Epidermal melanocyte (primary cell): ENCODE measurements at regions not wholly inside any gene's neighbourhood (a gene's known extent, or its start where the extent isn't known, plus 50 kb on each side); places are given as distances from the start of the nearest gene placed in this dataset.

ENCODE experiments used
- DNase-seq: peaks from one replicate; pipeline ENCODE4 v3.0.0; 2011; ENCODE audit warnings: low spot score; ENCODE audit not compliant: insufficient read length

DNA sequence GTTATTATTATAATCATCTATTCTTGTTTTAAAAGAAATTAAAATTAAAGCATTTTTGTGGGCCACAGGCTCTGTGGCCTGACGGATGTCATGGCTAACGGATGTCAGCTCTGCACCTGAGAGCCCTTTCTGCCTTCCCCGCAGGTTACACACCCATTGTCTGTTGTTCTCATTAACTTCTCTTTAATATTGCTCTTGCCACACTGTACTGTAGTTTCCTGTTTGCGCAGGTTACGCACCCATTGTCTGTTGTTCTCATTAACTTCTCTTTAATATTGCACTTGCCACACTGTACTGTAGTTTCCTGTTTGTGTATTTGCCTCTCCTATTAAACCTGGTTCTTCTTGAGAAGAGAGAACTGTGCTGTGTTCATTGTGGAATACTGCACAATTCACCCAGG, 294.4 kb upstream of the PLXNA2 start:
- no peak for DNase-seq

DNA sequence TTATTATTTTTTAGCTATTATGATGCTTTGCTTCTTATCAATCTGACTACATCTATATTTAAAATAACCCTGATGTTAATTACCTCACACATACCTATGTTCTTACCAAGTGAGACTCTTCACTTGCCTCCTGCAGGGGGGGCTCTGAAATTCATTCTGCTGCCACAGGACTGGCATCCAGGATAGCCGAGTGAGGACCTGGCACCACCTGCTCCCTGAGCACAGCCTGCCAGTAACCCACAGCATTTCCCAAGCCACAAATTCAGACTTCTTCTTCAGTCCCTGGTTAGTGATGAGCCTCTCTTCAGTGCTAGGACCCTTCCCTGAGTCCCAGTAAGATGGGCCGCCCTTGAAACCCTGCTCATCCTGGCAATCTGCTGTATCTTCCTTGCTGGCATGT, 296.5 kb upstream of the PLXNA2 start:
- no peak for DNase-seq

DNA sequence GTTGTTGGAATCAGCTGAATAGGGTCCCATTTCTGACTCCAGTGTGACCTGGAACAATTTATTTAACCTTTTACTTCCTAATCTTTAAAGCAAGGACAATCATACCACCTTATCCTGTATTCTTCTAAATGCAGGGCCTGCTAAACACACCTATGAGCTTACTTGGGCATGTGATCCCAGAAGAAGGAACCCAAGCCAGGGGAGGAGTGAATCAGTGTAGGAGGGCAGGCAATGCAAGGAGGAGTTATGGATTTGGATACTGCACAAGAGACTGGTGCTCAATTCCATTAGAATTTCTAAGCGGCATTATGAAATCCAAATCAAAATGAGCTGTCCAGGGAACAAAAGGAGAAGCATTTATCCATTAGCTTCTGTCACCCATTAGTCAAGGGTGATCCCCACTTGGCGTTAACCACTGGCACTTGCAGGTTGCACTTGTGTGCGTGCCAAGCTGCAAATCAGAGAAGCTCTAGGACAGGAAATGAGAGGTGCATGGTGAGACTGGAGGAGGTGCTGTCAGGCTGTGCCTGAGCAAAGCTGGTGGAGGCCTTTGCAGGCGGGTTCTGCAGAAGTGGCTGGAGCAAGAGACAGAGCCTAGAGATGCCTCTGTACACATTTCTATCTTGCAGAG, 297.2 kb upstream of the PLXNA2 start:
- DNase-seq, result no peak

DNA sequence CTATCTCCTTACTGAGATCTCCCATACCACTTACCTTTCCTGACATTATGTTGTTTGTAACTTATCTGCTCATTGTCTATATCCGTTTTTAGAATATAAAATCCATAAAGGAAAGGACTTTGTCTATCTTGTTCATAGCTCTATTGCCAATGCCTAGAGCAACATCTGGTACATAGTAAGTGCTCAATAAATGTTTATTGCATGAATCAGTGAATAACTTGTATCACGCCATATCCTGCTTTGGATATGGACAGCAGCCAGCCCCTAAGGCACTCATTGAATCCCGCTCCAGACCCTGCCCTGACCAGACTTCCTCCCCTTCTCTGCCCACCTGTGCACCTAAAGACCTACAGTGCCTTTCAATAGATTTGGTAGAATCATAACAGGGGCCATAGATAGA, 298.1 kb upstream of the PLXNA2 start:
- no peak for DNase-seq

DNA sequence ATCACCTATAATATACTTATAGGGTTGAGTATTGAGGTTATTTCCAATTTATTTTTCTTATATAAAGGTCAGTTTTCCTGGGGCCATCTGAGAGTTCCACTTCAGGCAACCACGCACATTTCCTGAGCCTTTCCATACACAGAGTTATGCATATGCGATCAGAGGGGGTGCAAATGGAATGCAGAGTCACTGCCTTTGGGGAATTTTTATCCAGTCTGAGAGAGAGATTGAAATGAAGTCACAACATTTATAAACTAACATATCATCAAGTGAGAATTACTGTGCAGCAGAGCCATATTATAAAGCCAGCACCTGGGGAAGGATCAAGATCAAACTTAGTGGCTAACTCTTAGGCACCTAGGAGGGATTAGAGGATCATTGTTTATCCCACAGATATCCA, 299.9 kb upstream of the PLXNA2 start:
- DNase-seq, result no peak

DNA sequence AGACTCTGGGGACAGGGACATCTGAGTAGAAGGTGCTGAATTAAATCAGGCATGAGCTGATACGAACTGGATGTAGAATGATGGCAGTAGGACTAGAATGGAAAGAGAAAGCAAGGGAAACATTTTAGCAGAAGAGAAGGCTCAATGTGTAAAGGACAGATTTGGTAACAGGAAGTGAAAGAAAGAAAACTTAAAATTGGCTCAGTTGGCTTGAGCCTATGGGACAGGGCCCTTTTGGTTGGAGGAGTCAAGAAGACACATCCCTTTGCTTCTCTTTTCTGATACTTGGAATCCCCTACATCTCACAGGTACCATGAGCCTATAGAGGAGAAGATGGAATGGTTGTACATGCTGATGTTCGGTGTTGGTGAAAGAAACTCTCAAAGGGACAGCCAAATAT, 300.6 kb upstream of the PLXNA2 start:
- DNase-seq, result no peak

DNA sequence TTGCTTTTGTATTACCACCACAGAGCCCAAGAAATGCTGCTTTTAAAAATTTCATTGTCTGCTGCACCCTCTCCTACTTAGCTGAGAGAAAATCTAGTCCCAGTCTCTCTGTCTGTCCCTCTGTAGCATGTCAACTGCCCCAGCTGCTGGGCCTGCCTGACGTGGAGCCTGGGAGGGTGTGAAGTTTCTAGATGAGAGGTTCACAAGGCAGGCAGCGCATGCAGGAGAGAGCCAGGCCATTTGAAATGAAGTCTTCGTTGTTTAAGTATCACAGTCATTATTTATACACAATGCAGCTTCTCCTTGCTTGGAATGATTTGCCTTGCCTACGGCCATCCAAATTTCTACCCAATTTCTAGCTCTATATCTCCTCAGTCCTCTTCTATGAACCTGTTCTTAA, 306.8 kb upstream of the PLXNA2 start:
- no peak for DNase-seq

DNA sequence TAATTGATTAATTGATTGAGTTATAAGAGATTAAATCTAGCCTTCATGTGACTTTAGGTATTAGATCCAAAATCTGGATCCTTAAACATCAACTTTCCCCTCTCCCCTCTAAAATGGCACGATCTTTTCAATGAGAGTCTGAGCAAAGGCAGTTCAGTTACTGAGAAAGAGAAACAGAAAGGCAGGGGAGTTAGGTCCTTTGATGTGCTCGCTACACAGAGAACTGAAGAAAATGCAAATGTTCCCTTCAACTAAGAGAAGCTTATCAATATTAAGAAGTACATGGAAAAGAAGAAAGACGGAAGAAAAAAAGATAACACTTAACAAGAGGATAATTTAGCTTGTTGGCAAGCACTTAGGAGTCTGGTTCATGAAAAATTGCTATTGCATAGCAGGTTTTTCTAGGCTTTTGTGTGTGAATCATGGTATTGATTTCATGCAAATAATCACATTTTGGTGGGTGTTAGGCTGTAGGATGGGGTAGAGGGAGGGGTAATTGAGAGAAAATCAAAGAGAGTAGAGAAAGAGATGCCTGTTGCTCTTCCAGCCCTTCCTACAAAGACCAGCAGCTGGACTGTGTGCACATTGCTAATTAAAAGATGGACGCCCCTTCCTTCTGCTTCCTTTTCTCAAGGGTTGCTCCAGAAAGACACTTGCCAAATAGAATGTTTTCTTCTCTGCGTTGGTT, 307.6 kb upstream of the PLXNA2 start:
- no peak for DNase-seq

DNA sequence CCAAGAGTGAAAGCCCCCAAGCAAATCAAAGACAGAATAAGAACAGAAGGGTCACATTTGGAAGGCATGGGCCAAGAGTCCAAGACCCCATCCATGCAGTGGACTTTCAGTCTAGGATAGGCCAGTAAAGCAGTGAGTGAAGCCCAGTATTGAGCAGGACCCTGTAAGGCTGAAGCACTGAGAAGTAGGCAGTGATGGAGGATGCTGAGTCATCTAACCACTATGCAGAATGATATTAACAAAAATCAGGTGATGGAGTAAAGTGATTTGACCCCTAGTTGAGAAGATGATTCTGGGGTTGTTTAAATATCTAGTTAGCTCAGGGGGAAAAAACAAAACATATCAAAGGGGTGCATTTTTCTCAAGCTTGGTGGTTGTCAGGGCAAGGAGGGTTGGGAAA, 308.7 kb upstream of the PLXNA2 start:
- DNase-seq, result no peak

DNA sequence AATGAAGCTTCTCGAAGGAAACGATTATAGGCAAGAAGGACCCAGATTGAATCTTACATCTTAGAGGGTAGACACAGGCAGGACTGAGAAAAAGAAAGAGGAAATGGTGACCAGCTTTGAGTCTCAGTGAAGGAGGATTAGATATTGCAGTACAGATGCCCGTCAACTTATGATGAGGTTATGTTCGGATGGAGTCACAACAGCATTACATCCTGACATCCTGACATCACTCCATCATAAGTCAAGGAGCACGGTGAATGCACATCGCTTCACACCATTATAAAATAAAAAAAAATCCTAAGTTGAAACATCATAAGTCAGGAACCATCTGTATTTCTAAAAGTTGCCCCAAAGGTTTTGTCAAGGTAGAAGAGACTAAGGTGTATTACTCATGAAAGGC, 312.3 kb upstream of the PLXNA2 start:
- no peak for DNase-seq

DNA sequence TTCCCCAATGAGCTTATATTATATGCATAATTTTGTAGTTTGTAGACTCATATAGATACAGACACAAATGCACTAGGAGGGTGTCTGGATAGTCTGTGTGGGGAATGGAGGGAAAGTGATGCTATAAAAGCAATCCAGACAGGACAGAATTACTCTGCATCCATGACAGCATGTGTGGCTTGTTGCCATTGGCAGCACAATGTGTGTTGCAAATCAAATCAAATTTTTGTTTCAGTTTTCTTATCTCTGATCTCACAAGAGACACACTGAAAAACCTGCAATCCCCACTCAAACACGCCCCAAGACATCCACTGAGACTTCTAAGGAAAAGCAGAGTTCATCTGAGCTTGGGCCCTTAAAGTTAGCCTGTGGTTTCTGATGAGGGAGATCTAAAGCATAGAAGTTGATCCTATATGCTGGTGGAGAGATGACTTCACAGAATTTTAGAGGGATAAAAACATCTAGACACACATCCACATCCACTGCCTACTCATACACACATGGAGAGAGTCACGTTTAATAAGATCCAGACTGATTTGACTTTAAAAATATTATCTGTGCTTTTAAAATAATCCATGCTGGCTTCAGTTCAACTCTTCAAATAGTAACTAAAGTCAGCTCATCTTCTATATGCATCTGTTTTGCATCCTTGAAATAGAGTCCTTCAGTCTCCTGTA, 313.0 kb upstream of the PLXNA2 start:
- DNase-seq, result no peak

DNA sequence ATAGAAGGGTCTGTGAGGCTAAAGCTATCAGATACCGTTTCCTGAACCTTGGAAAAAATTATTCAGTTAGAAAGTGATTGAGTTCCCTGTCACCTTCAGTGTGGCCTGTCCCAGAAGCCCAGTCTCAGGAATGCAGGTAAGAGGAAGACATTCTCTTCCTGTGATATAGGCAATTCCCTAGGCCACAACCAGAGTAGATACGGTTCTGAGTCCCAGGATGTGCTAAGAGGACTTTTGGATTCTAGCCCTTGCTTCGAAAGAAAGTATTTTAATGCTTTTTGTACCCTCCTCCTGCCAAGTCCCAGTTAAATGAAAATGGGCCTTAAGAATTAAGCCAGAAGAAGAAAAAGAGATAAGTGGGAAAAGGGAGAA, 313.5 kb upstream of the PLXNA2 start:
- DNase-seq, result no peak

DNA sequence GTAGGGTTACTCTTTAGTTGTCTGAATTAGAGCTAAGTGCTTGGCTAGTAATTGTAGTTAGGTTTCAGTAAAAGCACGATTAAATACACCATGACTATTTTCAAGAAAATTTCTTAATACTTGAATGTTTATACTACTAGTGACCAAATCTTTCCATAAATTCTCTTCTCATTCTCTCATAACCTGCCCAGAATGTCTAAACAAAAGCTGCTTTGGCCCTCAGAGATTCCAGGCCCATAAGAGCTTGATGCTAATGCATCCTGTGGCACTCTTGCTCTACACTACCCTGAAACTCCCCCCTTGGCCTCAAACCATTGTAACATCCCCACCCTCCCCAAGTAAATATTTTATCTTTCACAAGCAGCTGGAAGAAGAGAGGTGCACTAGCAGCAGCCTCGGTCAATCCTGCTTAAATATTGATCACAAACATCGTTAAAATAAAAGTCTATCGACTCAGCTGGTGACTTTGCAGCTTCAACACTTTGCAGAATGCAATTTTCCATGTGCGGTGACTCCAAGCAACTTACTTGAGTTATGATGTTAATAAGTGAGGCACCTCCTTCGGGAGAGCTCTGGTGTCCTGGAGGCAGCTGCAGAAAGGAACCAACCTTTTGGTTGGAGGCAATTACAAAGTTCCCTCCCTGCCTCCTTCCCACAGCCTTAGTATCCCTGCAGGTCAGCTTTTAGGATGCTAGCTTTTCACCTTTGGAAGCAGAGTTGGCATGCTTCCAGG, 315.6 kb upstream of the PLXNA2 start:
- DNase-seq, result no peak

DNA sequence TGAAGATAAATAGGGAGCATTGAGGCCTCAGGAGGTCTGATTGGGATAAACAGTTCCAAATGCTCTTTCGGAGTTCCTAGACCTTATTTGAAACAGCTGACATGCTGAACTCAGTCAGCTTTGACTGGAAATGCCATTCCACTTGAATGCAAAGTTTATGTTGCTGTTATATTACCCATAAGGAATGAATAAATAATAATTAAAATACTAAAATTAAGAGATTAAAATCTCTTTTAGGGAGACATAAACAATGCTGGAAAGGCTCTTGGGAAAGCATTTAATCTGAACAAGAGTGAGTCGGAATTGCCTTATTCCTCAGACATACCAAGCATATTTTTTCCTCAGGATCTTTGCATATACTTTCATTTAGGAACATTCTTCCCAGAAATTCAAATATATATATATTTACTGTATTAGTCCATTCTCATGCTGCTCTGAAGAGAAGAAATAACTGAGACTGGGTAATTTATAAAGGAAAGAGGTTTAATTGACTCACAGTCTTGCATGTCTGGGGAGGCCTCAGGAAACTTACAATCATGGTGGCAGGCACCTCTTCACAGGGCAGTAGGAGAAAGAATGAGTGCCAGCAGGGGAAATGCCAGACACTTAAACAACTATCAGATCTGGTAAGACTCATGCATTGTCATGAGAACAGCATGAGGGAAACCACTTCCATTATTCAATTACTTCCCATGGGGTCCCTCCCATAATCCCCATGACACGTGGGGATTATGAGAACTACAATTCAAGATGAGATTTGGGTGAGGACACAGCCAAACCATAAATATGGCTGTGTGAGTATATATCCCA, 318.2 kb upstream of the PLXNA2 start:
- peak; percentile 25 for DNase-seq

DNA sequence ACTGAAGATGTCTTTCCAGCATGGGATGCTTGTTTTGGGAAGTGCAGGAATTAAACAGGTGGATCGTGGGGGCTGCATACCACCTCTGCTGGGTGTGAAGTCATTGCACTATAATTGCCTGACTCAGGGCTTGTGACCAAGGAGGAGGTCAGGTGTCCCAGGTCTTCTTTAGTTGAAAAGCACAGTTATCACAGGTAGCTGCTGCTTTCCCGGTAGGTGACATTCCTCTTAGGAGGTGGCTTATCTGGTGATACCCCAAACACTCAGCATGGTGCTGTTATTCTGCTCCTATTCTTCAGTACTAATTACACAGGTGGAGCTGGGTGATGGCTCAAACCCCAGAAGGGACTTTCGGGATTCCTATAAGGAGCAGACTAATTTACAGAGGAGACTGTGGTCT, 320.3 kb upstream of the PLXNA2 start:
- no peak for DNase-seq

DNA sequence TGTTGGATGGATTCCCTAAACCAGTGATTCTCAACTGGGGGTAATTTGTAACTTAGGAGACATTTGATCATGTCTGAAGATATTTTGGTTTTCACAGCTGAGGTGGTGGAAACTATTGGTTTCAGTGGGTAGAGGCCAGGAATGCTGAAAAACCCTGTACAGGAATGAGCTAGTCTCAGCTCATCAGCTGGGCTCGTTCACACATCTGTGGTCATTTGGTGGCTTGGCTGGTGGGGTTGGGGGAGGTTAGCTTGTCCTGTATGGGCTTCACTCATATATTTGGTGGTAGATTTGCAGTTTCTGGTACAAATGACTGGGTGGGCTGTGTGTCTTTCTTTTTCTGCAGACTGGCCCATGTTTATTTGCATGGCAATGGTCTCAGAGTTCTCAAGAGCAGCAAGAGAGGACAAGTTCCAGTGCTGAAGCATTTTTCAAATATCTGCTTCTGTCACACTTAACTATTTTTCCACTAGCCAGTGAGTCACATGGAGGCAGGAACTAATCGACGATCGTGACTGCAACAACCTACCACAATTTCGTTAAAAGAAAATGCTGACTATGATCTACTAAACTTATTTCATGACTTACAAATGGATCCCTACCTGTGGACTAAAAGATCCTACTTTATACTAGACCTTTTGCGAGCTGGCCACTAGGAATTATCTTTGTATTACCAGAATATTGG, 321.7 kb upstream of the PLXNA2 start:
- no peak for DNase-seq

DNA sequence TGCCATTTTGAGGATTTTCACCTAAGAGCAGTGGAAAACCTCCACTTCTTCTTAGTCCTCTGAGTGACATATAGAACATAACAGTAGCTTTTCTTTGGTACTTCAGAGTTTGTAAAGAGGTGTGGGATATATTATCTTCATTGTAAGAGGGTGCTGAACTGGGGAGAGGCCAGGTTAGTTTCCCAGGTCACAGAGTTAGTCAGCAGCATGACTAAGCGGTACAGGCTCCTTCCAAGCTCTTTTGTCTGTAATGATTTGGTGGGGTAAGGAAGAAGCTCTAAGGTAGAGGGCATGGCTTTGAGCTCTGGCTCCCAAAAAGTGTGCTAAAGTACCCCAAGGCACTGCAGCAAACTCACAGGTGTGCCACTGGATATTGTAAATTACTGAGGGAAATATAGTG, 325.0 kb upstream of the PLXNA2 start:
- DNase-seq, result no peak

DNA sequence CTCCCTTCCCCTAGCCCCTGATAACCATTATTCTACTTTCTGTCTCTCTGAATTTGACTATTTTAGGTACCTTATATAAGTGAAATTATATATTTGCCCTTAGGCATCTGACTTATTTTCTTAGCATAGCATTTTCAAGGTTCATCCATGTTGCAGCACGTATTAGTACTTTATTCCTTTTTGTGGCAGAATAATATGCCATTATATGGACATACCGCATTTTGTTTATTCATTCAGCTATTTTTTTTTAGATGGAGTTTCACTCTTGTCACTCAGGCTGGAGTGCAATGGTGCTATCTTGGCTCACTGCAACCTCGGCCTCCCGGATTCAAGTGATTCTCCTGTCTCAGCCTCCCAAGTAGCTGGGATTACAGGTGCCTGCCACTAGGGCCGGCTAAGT, 326.2 kb upstream of the PLXNA2 start:
- DNase-seq, result no peak

DNA sequence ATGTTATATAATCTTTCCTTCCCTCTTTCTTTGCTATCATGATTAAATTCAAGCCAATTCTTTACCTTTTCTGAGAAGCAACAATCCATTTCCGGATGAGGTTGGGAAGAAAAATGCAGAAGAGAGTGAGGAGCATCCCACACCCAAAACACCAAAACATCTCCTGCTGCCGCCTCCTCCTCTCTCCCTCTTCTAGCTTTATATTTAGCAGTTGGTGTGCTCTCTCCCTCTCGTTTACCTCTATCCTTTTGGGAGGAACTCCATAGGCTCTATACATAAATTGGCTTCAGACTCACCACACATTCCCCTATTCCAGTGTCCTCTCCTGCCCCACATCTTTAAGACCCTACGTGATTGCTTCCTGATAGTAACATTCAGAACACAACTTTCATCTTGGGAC, 332.2 kb upstream of the PLXNA2 start:
- DNase-seq, result no peak

DNA sequence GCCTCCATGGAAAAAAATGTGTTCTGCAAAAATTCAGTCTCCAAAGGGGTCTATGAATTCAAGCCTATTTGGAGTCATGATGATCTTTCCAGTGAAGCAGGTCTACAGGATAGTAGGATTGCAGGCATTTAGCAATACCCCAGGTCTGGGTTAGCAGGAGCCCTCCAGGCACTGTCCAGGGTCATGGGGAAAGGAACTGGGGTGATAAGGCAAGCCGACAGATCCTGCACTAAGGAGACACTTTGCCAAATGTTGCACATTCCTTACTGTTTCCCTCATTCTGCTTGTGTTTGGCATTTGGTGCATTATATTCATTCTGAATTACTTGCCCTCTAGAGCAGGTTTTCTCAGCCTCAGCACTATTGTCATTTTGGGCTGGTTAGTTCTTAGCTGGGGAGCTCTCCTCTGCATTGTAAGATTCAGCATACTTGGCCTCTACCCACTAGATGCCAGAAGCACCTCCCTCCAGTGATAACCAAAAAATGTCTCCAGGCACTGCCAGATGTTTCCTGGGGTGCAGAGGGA, 333.3 kb upstream of the PLXNA2 start:
- no peak for DNase-seq

DNA sequence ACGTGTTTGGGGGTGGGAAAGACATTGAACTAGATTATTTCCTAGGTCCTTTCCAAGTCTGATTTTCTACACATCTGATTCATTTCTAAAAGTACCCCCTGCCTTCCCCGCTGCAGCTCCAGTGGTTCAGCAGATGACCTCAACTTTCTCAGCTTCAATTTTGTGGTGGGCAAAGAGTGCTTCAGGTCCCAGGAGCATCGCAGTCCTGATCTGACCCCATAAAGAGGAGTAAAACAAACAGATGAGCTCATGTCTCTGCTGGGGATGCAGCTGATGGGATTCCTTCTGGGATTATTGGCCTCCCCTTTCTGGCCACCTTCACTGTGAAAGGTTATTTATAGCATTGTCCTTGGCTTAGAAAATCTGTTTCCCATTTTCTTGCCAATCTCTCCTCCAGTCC, 337.0 kb upstream of the PLXNA2 start:
- DNase-seq, result no peak
